MG63 (cell line): ENCODE measurements at regions not wholly inside any gene's neighbourhood (a gene's known extent, or its start where the extent isn't known, plus 50 kb on each side); places are given as distances from the start of the nearest gene placed in this dataset.
"Not testable (repeated sequence)": the region's sequence is repeated elsewhere in the genome, so short reads cannot be mapped to it uniquely, and the experiment has no call there.

Experiments used
- DNase-seq: peaks from one replicate; pipeline ENCODE4 v3.0.0-alpha.2; 2020
- H3K27me3 ChIP-seq: fragments of 250-450 bp; sonication (Bioruptor Pico); 2 replicates; pipeline ENCODE4 v1.5.1; 2020; ENCODE audit warnings: mild to moderate bottlenecking, moderate library complexity
- H3K36me3 ChIP-seq: fragments of 250-450 bp; sonication (Bioruptor Pico); 2 replicates; pipeline ENCODE4 v1.5.1; 2020; ENCODE audit warnings: mild to moderate bottlenecking, moderate library complexity
- H3K4me3 ChIP-seq: fragments of 250-450 bp; sonication (Bioruptor Pico); 2 replicates; pipeline ENCODE4 v1.5.1; 2020; ENCODE audit warnings: mild to moderate bottlenecking, moderate library complexity
- H3K9me3 ChIP-seq: fragments of 250-450 bp; sonication (Bioruptor Pico); 2 replicates; pipeline ENCODE4 v1.5.1; 2020; ENCODE audit warnings: mild to moderate bottlenecking, moderate library complexity

DNA sequence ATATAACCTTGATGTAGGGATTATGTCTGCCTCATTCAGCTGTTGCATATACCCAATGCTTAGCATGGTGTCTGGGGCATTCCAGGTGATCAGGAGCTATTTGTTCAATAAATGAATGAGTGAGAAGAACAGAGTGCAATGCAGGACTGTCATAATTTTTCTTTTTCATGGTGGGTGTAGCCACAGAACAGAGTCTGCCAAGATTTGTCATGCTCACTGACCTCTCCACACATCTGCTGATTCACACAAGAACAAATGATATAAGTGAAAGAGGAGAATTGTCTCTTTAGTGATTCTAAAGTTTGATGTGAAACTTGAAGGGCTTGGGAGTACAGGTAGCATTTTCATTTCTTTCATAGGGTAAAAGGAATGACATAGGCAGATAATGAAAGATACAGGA is 64.4 kb upstream of the TEX13D start:
- H3K4me3 ChIP-seq, result no peak overlapping the region
- no peaks in the 10 kb centered on the region for H3K9me3 ChIP-seq
- no peak for DNase-seq
- H3K36me3 ChIP-seq, result no peaks in the 10 kb centered on the region
- H3K27me3 ChIP-seq, result no peaks in the 10 kb centered on the region

DNA sequence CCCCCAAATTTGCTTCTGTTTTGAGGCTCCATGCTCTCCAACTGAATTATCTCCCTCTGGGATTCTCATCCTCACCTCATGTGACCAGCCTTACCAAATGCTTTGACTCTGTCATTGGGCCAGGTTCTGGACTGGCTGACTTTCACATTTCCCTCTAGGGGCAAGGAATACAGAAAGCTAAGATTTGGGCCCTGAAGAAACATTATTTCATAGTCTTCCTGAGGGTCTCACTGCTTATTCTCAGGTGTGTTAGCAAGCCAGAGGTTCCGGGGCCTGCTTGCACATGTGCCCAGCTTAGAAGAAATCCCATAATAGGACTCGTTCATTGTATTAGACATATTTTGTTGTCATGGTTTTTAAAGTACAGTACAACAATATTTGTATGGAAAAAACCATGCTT is 62.6 kb upstream of the TEX13D start:
- H3K4me3 ChIP-seq, result no peak overlapping the region
- H3K9me3 ChIP-seq, result no peaks in the 10 kb centered on the region
- no peaks in the 10 kb centered on the region for H3K36me3 ChIP-seq
- no peak for DNase-seq
- no peaks in the 10 kb centered on the region for H3K27me3 ChIP-seq

DNA sequence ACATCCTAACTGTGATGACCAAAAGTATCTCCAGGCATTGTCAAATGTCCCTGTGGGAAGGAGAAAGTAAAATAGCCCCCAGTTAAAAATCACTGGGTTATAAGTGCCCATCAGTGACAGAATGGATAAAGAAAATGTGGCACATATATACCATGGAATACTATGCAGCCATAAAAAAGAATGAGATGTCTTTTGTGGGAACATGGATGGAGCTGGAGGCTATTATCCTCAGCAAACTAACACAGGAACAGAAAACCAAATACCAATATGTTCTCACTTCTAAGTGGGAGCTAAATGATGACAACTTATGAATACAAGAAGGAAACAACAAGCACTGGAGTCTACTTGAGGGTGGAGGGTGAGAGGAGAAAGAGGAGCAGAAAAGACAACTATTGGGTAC is 60.9 kb upstream of the TEX13D start:
- DNase-seq, H3K36me3 ChIP-seq, H3K4me3 ChIP-seq, H3K27me3 ChIP-seq, H3K9me3 ChIP-seq: not testable (repeated sequence)

DNA sequence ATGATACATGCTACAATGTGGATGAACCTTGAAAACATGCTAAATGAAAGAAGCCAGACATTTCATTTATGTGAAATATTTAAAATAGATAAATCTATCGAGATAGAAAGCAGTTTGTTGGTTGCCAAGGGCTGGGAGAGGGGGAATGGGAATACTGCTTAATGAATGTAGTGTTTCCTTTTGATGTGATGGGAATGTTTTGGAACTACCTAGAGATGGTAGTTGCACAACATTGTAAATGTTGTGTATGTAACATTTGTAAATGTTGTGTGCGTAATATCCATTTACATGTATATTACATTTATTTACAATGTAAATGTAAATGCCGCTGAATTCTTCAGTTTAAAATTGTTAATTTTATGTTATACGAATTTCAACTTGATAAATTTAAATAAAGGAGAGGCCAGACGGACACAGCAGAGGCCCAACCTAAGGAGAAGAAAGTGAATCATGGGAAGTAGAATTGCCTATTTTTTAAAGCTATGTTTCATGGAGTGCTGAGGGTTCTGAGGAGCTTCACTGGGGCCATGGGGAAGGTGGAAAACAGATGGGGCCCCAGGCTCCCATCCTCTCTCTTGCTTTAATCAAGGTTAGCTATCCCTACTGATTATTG is 60.0 kb upstream of the TEX13D start:
- no peaks in the 10 kb centered on the region for H3K9me3 ChIP-seq
- H3K36me3 ChIP-seq, result no peaks in the 10 kb centered on the region
- no peaks in the 10 kb centered on the region for H3K27me3 ChIP-seq
- H3K4me3 ChIP-seq, result no peak overlapping the region
- DNase-seq, result no peak

DNA sequence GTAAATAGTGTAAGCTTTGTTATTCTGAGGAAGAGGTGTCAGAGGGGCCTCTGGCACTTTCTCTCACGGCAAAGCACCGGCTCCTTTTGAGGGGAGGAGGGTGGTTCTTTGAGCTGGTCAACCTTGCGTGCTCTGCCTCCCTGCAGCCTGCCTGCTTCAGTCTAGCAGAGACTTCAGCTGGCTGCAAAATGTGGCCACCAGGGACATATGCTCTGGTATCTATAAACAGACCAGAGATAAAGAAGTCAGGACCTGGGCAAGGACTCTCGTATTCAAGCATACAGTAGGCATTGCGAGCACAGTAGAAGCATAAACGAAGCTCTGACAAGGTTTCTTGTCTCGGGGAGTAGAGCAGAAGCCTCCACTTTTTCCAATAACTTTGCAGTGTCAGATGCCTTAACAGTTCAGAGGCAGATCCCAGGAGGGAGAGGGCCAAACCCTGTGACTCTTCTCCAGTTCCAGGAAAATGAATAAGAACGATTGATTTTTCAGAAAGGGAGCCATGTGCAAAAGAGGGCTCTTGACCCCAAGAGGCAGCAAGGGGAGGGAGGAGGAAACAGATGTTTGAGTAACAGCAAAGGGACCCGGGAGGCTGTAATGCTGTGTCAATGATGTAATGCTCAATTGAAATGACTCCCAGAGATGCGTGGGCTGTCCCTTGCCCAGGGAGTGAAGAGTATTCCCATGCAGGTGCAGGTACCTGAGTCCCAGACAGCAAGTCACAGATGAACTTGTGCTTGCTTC is 57.9 kb upstream of the TEX13D start:
- H3K27me3 ChIP-seq, result no peaks in the 10 kb centered on the region
- no peak for DNase-seq
- H3K9me3 ChIP-seq, result no peaks in the 10 kb centered on the region
- no peaks in the 10 kb centered on the region for H3K36me3 ChIP-seq
- H3K4me3 ChIP-seq, result no peak overlapping the region

DNA sequence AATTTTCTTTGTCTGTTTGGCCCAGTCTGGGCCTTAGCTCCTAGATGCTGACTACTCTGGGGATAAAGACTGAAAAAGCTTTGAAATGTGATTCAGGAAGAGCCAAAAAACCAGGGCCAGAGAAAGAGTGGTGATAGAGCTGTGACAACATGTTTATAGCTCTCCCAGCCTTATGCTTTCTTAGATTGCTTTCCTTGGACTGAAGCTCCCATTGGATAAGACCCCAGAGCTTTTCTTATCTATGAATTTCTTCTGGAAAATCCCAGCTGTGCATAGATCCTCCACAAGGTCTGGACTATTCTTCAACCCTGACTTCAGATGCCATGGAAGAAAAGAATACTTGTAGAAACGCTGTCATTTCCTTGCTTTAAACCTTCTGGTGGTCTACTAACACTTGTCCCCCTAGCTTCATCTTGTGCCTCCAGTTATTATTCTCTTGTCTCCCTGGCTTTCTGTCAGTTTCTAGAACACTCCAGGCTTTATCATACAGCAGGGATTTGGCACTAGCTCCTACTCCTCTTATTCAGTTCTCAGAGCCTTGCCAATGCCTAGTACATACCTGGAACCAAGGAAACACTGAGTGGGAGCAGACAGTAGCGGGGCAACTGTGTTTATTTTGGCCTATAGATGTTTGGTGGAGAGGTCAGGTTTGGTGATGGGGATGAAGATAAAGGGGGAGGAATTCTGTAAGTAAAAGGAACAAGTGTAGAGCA is 57.1 kb upstream of the TEX13D start:
- Histone ChIP-seq H3K4me3 (no peak overlapping the region), H3K27me3 (no peaks in the 10 kb centered on the region), H3K9me3 (no peaks in the 10 kb centered on the region), H3K36me3 (no peaks in the 10 kb centered on the region)
- DNase-seq, result no peak

DNA sequence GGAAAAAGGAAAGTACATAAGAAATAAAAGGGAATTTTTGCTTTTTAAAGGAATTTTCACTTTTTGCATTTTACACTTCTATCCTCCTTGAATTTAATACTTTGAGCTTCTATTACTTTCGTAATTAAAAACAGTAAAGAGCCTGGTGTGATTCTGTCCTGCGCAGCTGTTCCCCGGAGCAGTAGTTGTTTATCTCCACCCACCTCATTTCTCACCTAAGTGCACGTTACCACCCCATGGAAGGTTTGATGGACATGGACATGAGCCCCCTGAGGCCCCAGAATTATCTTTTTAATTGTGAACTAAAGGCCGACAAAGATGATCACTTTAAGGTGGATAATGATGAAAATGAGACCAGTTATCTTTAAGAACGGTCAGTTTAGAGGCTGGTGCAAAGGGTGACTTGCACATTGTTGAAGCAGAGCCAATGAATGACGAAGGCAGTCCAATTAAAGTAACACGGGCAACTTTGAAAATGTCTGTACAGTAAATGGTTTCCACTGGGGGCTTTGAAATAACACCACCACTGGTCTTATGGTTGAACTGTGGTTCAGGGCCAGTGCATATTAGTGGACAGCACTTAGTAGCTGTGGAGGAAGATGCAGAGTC is 52.1 kb upstream of the TEX13D start:
- Histone ChIP-seq H3K9me3 (no peaks in the 10 kb centered on the region), H3K36me3 (no peaks in the 10 kb centered on the region), H3K27me3 (no peaks in the 10 kb centered on the region), H3K4me3 (no peak overlapping the region)
- no peak for DNase-seq

DNA sequence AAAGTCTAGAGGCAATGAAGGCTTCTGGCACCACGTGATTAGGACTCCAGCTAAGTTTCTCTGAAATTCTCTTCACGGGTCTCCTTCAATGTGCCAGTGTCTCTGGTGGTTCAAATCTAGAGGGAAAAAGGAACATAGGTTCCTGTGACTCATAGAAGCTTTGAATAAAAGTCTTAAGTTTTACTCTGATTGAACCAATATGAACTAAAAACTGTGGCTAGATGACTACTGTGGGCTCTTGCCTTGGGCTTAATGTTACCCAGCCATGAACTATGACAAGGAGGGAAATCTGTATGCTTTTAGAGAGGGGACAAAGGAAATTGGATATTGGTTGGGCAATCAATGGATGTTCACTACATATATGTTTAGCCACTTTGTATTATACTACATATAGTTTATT is 49.9 kb upstream of the TEX13D start:
- H3K4me3 ChIP-seq, result no peak overlapping the region
- H3K27me3 ChIP-seq, result no peaks in the 10 kb centered on the region
- H3K36me3 ChIP-seq, result no peaks in the 10 kb centered on the region
- H3K9me3 ChIP-seq, result no peaks in the 10 kb centered on the region
- no peak for DNase-seq
